Fibroblast of pulmonary artery (primary cell): ENCODE measurements at regions not wholly inside any gene's neighbourhood (a gene's known extent, or its start where the extent isn't known, plus 50 kb on each side); places are given as distances from the start of the nearest gene placed in this dataset.

Experiments
- DNase-seq: peaks from one replicate; pipeline ENCODE4 v3.0.0-alpha.2; 2010; ENCODE audit warnings: low read depth
- H3K4me3 ChIP-seq: replicated peaks from 2 replicates; pipeline ENCODE4 v1.5.1; 2011; ENCODE audit warnings: low read depth, mild to moderate bottlenecking, control low read depth, low read length, moderate library complexity
- CTCF ChIP-seq: IDR thresholded peaks from 2 replicates; pipeline ENCODE4 v1.5.1; 2011; ENCODE audit warnings: mild to moderate bottlenecking, control low read depth, low read length, inconsistent platforms; ENCODE audit errors: missing control alignments

- TF ChIP-seq CTCF = no peak
- H3K4me3 ChIP-seq = no peak overlapping the region
- no peak for DNase-seq
Observed at GRCh38 chr5:143716881-143717280, 95.1 kb upstream of the HMHB1 start.

GRCh38 chr5:143715616-143716015 is 96.3 kb upstream of the HMHB1 start:
- TF ChIP-seq CTCF = no peak
- no peak overlapping the region for H3K4me3 ChIP-seq
- no peak for DNase-seq

- no peak for DNase-seq
- no peak overlapping the region for H3K4me3 ChIP-seq
- TF ChIP-seq CTCF = no peak
Observed at GRCh38 chr5:143714629-143715028, 97.3 kb upstream of the HMHB1 start.

- peak; percentile 80 for DNase-seq
- TF ChIP-seq CTCF = no peak
- no peak overlapping the region for H3K4me3 ChIP-seq
Observed at GRCh38 chr5:143713047-143714003, 98.6 kb upstream of the HMHB1 start.

GRCh38 chr5:143708672-143709071 is 103.3 kb upstream of the HMHB1 start:
- H3K4me3 ChIP-seq = no peak overlapping the region
- no peak for TF ChIP-seq CTCF
- no peak for DNase-seq

- TF ChIP-seq CTCF = no peak
- DNase-seq = peak; percentile 69
- no peak overlapping the region for H3K4me3 ChIP-seq
Observed at GRCh38 chr5:143707806-143708205, 104.2 kb upstream of the HMHB1 start.

- H3K4me3 ChIP-seq = no peak overlapping the region
- DNase-seq = no peak
- TF ChIP-seq CTCF = no peak
Observed at GRCh38 chr5:143705381-143705780, 106.6 kb upstream of the HMHB1 start.
